Stimulated activated CD4-positive, alpha-beta T cell treated with anti-CD3 and anti-CD28 coated beads, Interleukin-12 subunit alpha, Interleukin-12 subunit beta, amount 100 ng/mL, for 24 hours (primary cell): ENCODE measurements at regions not wholly inside any gene's neighbourhood (a gene's known extent, or its start where the extent isn't known, plus 50 kb on each side); places are given as distances from the start of the nearest gene placed in this dataset.
"Not testable (repeated sequence)": the region's sequence is repeated elsewhere in the genome, so short reads cannot be mapped to it uniquely, and the experiment has no call there.

Experiments used
- DNase-seq, 2 experiments: peaks; one replicate each; pipeline ENCODE4 v3.0.0-alpha.2; 2020; ENCODE audit warnings: low read depth in 2 of 2

DNA sequence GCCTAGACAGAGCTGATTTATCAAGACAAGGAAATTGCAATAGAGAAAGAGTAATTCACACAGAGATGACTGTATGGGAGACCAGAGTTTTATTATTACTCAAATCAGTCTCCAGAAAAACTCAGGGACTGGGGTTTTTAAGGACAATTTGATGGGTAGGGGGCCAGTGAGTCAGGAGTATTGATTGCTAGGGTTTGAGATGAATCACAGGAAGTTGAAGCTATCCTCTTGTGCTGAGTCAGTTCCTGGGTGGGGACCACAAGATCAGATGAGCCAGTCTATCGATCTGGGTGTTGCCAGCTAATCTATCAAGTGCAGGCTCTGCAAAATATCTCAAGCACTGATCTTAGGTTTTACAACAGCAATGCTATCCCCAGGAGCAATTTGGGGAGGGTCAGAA lies 87.4 kb upstream of the TGIF2LY start:
- not testable (repeated sequence) for DNase-seq

DNA sequence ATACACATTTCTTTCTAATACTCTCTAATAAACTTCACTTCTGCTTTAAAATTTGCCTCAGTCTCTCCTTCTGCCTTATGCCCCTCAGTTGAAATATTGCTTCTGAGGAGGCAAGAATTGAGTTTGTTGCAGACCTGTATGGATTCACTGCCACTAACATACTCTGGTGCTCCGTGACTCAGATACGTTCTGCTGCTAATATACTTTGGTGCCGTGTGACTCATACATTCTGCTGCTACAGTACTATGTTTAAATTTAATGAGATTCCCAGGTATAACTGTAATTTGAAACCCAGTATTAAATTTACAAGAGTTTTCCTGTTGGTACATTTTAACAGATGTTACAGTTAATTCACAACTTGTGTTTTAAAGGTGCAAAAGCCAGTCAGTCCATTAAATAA lies 84.3 kb upstream of the TGIF2LY start:
- not testable (repeated sequence) for DNase-seq

- peak in 1 of 2 experiments; percentile 0 for DNase-seq
Measured at GRCh38 chrY:3527040-3527439, 51.8 kb upstream of the TGIF2LY start.
